GM10248 (cell line): ENCODE measurements at regions not wholly inside any gene's neighbourhood (a gene's known extent, or its start where the extent isn't known, plus 50 kb on each side); places are given as distances from the start of the nearest gene placed in this dataset.
"Not testable (repeated sequence)": the region's sequence is repeated elsewhere in the genome, so short reads cannot be mapped to it uniquely, and the experiment has no call there.

Experiments
- CTCF ChIA-PET: fragments of 300-600 bp; sonication (Branson Sonifier 250); formaldehyde crosslinking; extraction: SDS; loops from one replicate; lab custom pipeline; 2021; ENCODE audit warnings: antibody characterized with exemption; lab: Yijun Ruan, JAX
- POLR2A ChIA-PET: fragments of 350-650 bp; sonication (Branson Sonifier 250); formaldehyde crosslinking; extraction: SDS; loops from one replicate; lab custom pipeline; 2020; ENCODE audit warnings: antibody characterized with exemption; lab: Yijun Ruan, JAX
- DNase-seq: peaks from one replicate; pipeline ENCODE4 v3.0.0; 2012; ENCODE audit errors: extremely low spot score
- CTCF ChIP-seq: IDR thresholded peaks from 2 replicates; pipeline ENCODE4 v1.5.1; 2012; ENCODE audit warnings: mild to moderate bottlenecking, low read depth; ENCODE audit errors: extremely low read depth, missing control alignments, control extremely low read depth

GRCh38 chr13:53298396-53298795 is 269.8 kb downstream of the OLFM4 start:
- TF ChIP-seq CTCF, result no peak
- no peak for DNase-seq
- ChIA-PET CTCF (no interaction called here), POLR2A (no interaction called here)

GRCh38 chr13:53301449-53301848 is 272.8 kb downstream of the OLFM4 start:
- POLR2A ChIA-PET, result no interaction called here
- CTCF ChIA-PET, result interaction anchor here (1.0 kb wide), 1 partner anchor 22 kb away, joined by 3 read pairs; no protein-coding TSS in a partner anchor
- no peak for TF ChIP-seq CTCF

GRCh38 chr13:53305419-53305818 is 276.8 kb downstream of the OLFM4 start:
- CTCF ChIA-PET, DNase-seq, POLR2A ChIA-PET: not testable (repeated sequence)

More at GRCh38 chr13:53301449-53301848, 272.8 kb downstream of the OLFM4 start:
- DNase-seq, result no peak

GRCh38 chr13:53310786-53311185 is 282.2 kb downstream of the OLFM4 start:
- TF ChIP-seq CTCF, result no peak
- no peak for DNase-seq
- ChIA-PET CTCF (interaction anchor here (1.0 kb wide), 1 partner anchor 19 kb away, joined by 5 read pairs; no protein-coding TSS in a partner anchor), POLR2A (no interaction called here)

- DNase-seq, result no peak
- ChIA-PET POLR2A (no interaction called here), CTCF (interaction anchor here (1.0 kb wide), 2 partner anchors 18 to 21 kb away, joined by 3 to 5 read pairs; no protein-coding TSS in a partner anchor)
- TF ChIP-seq CTCF, result no peak
Measured at GRCh38 chr13:53311561-53311960, 282.9 kb downstream of the OLFM4 start.

GRCh38 chr13:53321296-53321801 is 292.7 kb downstream of the OLFM4 start:
- POLR2A ChIA-PET, result no interaction called here

More at GRCh38 chr13:53321296-53321801, 292.7 kb downstream of the OLFM4 start:
- CTCF ChIA-PET, result no interaction called here
- no peak for TF ChIP-seq CTCF
- DNase-seq, result no peak
